ENCODE measurements at regions not wholly inside any gene's neighbourhood (a gene's known extent, or its start where the extent isn't known, plus 50 kb on each side); places are given as distances from the start of the nearest gene placed in this dataset.

DNA sequence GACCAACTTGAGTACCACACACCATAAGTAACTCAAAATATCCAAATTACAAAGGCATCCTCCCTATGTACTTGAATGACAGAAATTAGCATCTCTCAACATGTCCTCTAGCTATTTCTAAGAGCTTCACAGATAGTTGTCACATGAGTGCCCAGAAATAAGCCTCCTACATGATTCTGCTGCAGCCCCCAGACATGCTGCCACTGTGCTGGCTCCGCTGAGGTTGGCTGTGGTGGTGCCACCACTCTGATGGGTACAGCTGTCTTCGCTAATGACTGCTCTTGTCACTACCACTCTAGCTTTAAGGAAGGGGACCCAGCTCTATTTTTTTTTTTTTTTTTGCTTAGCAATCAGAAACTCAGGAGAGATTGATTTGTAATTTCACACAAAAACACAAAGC, 256.0 kb downstream of the GRXCR1 start:
- TF ChIP-seq, protein P1, sequence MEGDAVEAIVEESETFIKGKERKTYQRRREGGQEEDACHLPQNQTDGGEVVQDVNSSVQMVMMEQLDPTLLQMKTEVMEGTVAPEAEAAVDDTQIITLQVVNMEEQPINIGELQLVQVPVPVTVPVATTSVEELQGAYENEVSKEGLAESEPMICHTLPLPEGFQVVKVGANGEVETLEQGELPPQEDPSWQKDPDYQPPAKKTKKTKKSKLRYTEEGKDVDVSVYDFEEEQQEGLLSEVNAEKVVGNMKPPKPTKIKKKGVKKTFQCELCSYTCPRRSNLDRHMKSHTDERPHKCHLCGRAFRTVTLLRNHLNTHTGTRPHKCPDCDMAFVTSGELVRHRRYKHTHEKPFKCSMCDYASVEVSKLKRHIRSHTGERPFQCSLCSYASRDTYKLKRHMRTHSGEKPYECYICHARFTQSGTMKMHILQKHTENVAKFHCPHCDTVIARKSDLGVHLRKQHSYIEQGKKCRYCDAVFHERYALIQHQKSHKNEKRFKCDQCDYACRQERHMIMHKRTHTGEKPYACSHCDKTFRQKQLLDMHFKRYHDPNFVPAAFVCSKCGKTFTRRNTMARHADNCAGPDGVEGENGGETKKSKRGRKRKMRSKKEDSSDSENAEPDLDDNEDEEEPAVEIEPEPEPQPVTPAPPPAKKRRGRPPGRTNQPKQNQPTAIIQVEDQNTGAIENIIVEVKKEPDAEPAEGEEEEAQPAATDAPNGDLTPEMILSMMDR (IDR thresholded peaks at IDR 0.05) = no peak
- no peak for TF ChIP-seq ZFX (IDR thresholded peaks at IDR 0.05; ENCODE audit: borderline replicate concordance)

All from 22Rv1 (cell line).